Occipital lobe (tissue), 1 donor: ENCODE measurements at regions not wholly inside any gene's neighbourhood (a gene's known extent, or its start where the extent isn't known, plus 50 kb on each side); places are given as distances from the start of the nearest gene placed in this dataset.
A peak's percentile ranks its signal among the peaks of the same experiment; 100 is the strongest.
"Not testable (repeated sequence)": the region's sequence is repeated elsewhere in the genome, so short reads cannot be mapped to it uniquely, and the experiment has no call there.

ENCODE experiments used
- DNase-seq: peaks from one replicate; lab custom pipeline; 2025; lab: John Stamatoyannopoulos, UW

DNA sequence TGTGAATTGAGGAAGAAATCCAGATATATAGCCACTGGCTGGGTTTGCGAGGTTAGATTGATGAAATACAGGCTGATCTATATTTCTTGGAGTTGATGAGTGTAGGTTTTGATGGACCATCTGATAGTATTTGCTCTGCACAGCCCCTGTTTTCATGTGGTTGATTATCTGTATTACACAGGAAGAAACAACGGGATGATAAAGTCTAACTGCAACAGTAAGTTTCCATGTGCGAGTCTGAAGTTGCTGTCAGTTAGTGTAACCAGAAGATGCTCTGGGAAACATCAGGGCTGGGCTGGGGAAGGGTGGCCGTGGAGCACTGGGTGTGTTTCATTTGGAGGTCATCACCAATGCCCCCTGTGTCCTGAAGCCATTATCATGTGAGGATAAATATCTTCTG is 148.4 kb upstream of the SFRP2 start:
- DNase-seq, result no peak

GRCh38 chr4:153936121-153936520 is 147.2 kb upstream of the SFRP2 start:
- DNase-seq, result no peak

- DNase-seq, result no peak
These were observed 145.8 kb upstream of the SFRP2 start for GRCh38 chr4:153934688-153935017.

GRCh38 chr4:153933915-153934687 is 145.2 kb upstream of the SFRP2 start:
- DNase-seq, result no peak

GRCh38 chr4:153931804-153932203 is 142.9 kb upstream of the SFRP2 start:
- DNase-seq, result no peak

GRCh38 chr4:153929675-153930074 is 140.8 kb upstream of the SFRP2 start:
- no peak for DNase-seq

GRCh38 chr4:153927451-153927850 is 138.6 kb upstream of the SFRP2 start:
- DNase-seq, result no peak

DNA sequence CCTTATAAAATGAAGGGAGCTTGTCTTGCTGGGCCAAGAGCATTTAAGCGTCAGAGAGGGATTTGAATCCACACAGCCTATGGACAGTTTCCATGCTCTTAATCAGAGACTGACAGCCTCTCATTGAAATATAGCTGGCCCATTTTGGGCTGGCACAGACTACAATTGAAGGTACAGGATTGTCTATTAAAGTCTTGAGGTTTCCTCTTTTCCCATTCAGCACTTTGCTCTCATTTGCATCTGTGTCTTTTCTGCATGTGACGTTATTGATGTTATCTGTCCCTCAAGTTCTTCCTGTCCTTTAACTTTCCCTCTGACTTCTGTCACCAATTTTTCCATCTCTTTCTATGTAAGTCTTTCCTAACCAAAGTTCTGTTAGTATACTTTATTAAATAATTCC is 133.3 kb upstream of the SFRP2 start:
- DNase-seq, result no peak

- DNase-seq, result no peak
These were observed 130.8 kb upstream of the SFRP2 start for GRCh38 chr4:153919667-153920066.

GRCh38 chr4:153916273-153916755 is 127.4 kb upstream of the SFRP2 start:
- DNase-seq, result no peak

- DNase-seq, result no peak
These were observed 123.4 kb upstream of the SFRP2 start for GRCh38 chr4:153912301-153912700.

DNA sequence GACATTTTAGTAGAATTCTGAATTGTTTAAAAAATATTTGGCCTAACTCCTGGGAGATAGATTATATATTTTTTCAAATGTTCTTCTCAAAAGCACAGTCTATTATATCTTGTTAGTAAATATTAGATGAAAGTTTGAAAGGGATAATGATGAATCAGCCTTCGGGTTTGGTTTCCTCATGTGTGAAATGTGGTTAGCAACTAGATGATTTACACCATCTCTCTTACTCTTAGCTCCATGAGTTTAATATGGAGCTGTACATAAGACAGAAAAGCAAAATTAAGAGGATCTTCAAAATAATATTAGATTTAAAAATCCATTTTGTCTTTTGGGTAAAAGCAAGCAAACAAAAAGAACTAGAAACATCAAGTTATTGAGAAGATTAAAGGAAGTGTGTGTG is 120.8 kb upstream of the SFRP2 start:
- DNase-seq, result no peak

DNA sequence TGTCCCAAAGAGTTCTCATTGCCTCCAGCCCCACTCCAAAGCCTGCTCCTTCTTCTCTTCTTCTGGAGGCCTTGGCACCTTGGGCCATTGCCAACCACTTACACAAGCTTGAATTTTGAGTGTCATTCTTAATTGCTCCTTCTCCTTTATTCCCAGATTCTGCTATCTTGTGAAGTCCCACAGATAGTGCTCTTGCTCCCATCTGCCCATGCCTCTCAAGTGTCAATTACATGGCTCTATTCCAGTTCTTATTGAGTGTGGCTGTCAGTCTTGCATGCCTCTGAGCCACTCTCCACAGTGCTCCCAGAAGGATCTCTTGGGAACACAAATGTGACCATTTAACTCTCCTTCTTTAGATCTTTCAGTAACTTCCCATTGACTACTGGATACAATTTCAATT is 117.3 kb upstream of the SFRP2 start:
- no peak for DNase-seq

- peak; percentile 20 for DNase-seq
These were observed 116.3 kb upstream of the SFRP2 start for GRCh38 chr4:153905231-153905630.

- no peak for DNase-seq
These were observed 115.1 kb upstream of the SFRP2 start for GRCh38 chr4:153904011-153904410.

GRCh38 chr4:153901220-153901619 is 112.3 kb upstream of the SFRP2 start:
- DNase-seq, result no peak

- DNase-seq, result no peak
These were observed 111.5 kb upstream of the SFRP2 start for GRCh38 chr4:153900426-153900825.

- no peak for DNase-seq
These were observed 101.9 kb upstream of the SFRP2 start for GRCh38 chr4:153890761-153891160.

GRCh38 chr4:153887217-153887616 is 98.3 kb upstream of the SFRP2 start:
- no peak for DNase-seq

DNA sequence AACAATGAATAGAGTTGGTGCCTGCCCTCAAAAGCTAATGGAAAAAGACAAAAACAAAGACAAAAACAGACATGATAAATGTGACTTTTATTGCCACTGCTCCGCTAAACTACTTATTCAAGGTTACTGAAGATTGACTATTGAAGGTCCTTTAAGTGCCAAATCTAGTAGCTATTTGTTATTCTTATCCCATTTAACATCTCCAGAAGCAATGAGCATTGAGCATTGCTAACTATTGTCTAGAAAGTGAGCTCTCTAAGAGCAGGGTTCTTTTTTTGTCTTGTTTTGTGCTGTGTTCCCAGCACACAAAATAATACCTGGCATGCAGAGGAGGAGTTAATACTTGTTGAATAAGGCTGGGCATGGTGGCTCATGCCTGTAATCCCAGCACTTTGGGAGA is 95.4 kb upstream of the SFRP2 start:
- no peak for DNase-seq

DNA sequence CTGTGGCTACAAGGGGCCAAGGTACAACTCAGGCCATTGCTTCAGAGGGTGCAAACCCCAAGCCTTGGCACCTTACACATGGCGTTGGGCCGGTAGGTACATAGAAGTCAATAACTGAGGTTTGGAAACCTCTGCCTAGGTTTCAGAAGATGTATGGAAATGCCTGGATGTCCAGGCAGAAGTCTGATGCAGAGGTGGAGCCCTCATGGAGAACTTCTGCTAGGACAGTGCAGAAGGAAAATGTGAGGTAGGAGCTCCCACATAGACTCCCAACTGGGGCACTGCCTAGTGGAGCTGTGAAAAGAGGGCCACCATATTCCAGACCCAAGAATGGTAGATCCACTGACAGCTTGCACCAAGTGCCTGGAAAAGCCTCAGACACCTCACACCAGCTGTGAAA is 92.1 kb upstream of the SFRP2 start:
- DNase-seq, result no peak

- DNase-seq, result no peak
These were observed 89.0 kb upstream of the SFRP2 start for GRCh38 chr4:153877898-153878297.

GRCh38 chr4:153873741-153874140 is 84.9 kb upstream of the SFRP2 start:
- no peak for DNase-seq

GRCh38 chr4:153866766-153867165 is 77.9 kb upstream of the SFRP2 start:
- not testable (repeated sequence) for DNase-seq
